ENCODE measurements at regions not wholly inside any gene's neighbourhood (a gene's known extent, or its start where the extent isn't known, plus 50 kb on each side); places are given as distances from the start of the nearest gene placed in this dataset.

DNA sequence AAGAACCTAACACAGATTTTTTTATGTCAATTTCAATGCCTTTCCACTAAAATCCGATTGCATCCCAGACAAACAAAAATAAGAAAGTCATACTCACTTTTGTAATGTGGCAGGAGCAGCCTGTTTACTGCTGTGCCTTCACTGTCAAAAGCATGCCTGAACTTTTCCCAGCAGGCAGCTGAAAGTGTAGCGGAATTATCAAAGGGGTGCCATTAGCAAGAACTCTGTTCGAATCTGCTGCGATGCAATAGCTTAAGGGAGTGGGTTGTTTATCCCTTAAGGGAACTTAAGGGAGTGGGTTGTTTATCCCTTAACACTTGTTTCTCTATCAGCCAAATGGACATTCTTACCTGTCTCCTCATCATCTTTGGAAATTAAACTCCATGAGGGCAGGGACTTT, 243.5 kb downstream of the PAX3 start:
- POLR2A ChIA-PET = no interaction called here
- no peaks in the 10 kb centered on the region for H3K36me3 Mint-ChIP-seq
- DNase-seq = no peak
- H3K9me3 Mint-ChIP-seq = no peaks in the 10 kb centered on the region
- intact Hi-C loops (cut with micrococcal nuclease) = loop anchor here (5.0 kb wide), 1 partner anchor 257 kb away; no protein-coding TSS in a partner anchor
- H3K4me3 Mint-ChIP-seq = no peak overlapping the region
- no peak overlapping the region for H3K27ac Mint-ChIP-seq
- peaks cover 18% of the 10 kb centered on the region for H3K27me3 Mint-ChIP-seq
- CTCF ChIA-PET = no interaction called here
- no peaks in the 10 kb centered on the region for H3K4me1 Mint-ChIP-seq (ENCODE audit: low read depth)

DNA sequence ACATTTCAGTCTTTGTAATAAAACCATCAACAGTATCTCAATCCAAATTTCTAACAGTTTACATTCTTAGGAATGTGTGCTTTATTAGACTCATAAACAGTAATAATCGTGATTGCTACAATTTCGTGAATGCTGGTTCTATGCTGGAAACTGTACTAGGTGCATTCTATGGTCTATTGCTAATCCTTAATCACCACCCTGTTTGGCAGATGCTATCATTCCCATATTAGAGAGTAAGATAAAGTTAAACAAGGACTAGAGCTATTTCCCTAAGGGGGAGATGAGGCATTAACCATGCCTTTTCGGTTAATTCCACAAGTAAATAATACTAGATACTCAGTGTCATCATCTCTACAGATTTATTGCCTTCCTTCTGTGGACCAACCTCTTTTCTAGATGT, 244.0 kb downstream of the PAX3 start:
- Mint-ChIP-seq H3K9me3 (no peaks in the 10 kb centered on the region), H3K27ac (no peak overlapping the region), H3K4me3 (no peak overlapping the region), H3K36me3 (no peaks in the 10 kb centered on the region), H3K27me3 (peaks cover 18% of the 10 kb centered on the region), H3K4me1 (ENCODE audit: low read depth) (no peaks in the 10 kb centered on the region)
- ChIA-PET CTCF (no interaction called here), POLR2A (no interaction called here)
- DNase-seq = no peak
- intact Hi-C loops (cut with micrococcal nuclease) = loop anchor here (5.0 kb wide), 1 partner anchor 257 kb away; no protein-coding TSS in a partner anchor

DNA sequence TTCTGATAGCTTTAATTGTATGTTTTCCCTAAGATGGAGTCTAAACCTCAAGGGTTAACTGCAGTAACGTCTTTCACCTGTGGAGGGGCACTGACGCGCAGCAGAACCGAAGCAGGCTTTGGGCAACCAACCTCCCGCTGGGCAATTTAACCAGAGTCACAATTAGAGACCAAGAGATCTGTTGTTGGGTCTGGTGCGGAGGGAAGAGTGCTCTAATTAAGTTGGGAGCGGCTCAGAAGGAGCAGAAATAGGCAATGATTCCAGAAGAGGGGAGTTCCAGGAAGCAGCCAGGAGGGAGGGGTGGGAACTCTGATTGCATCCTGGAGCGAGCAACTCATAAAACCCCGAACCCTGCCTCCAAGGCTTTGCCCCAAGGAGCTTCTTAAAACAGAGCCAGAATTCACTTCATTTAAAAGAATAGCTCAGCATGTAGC, 245.8 kb downstream of the PAX3 start:
- ChIA-PET CTCF (interaction anchor here (0.8 to 1.4 kb wide), 3 partner anchors 10 to 14 kb away, joined by 3 read pairs; no protein-coding TSS in a partner anchor), POLR2A (no interaction called here)
- H3K27ac Mint-ChIP-seq = no peak overlapping the region
- no peaks in the 10 kb centered on the region for H3K9me3 Mint-ChIP-seq
- H3K36me3 Mint-ChIP-seq = no peaks in the 10 kb centered on the region
- no peaks in the 10 kb centered on the region for H3K4me1 Mint-ChIP-seq (ENCODE audit: low read depth)
- H3K4me3 Mint-ChIP-seq = no peak overlapping the region
- no peak for DNase-seq
- H3K27me3 Mint-ChIP-seq = peaks cover 20% of the 10 kb centered on the region
- intact Hi-C loops (cut with micrococcal nuclease) = no loop called here

DNA sequence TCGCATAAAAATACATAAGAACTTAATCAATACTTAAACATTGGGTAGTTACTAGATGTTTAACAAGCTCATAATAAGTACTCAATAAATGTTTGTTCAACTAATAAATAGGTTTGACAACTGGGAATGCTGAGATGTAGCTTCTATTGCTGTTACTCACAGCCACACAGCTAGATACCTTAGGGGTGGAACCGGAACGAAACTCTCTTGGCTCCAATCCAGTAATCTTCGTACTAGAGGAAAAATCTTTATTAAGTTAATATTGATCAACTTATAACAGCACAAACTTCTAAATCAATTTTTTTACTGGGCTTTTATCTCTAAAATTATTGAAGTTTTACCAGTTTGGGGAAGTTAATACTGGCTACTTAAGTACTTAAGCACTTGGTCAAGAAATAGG, 247.8 kb downstream of the PAX3 start:
- Mint-ChIP-seq H3K4me1 (ENCODE audit: low read depth) (no peaks in the 10 kb centered on the region), H3K27me3 (peaks cover 20% of the 10 kb centered on the region), H3K9me3 (no peaks in the 10 kb centered on the region), H3K27ac (no peak overlapping the region), H3K4me3 (no peak overlapping the region), H3K36me3 (no peaks in the 10 kb centered on the region)
- POLR2A ChIA-PET = no interaction called here
- CTCF ChIA-PET = no interaction called here
- no peak for DNase-seq
- intact Hi-C loops (cut with micrococcal nuclease) = no loop called here

DNA sequence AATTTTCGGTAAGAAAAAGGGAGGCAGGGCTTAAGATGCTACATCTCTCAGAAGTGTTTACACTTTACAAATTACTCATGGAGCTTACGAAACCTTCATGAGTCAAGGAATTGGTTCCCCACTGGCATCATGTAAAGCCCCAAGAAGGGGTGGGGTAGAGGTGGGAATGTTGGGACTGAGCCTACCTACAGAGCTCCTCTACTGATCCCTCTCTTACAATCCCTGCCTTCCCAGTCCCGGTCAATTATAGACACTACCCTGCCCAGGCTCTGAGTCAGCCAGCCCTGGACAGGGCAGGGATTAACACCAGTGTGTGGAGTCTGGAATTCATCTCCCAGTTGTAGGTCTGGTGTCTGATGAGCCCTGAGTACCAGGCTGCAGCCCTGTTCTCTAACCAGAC, 248.9 kb downstream of the PAX3 start:
- no peak overlapping the region for H3K4me3 Mint-ChIP-seq
- intact Hi-C loops (cut with micrococcal nuclease) = no loop called here
- no peak for DNase-seq
- H3K9me3 Mint-ChIP-seq = no peaks in the 10 kb centered on the region
- H3K4me1 Mint-ChIP-seq (ENCODE audit: low read depth) = no peaks in the 10 kb centered on the region
- ChIA-PET CTCF (no interaction called here), POLR2A (no interaction called here)
- no peaks in the 10 kb centered on the region for H3K36me3 Mint-ChIP-seq
- H3K27me3 Mint-ChIP-seq = peaks cover 20% of the 10 kb centered on the region
- no peak overlapping the region for H3K27ac Mint-ChIP-seq

DNA sequence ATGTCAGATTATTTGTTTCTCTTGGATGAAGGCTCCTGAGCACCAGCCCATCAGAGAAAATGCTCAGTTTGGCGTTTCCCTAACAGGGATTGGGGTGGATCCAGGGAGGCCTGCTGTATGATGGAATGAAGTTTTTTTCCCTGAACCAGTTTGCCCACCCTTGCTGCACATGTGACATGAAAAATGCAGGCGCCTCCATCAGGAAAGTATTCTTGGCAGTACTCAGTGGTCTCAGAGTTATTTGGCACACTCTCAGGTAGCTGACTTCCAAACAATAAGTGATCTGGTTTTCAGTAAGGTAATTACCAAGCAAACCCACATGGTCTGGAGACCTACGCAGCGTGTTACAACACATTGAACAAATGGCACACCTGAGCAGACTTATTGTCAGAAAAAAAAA, 254.9 kb downstream of the PAX3 start:
- Mint-ChIP-seq H3K27ac (no peak overlapping the region), H3K4me3 (no peak overlapping the region), H3K9me3 (no peaks in the 10 kb centered on the region), H3K27me3 (peaks cover 1% of the 10 kb centered on the region), H3K36me3 (no peaks in the 10 kb centered on the region), H3K4me1 (ENCODE audit: low read depth) (no peaks in the 10 kb centered on the region)
- ChIA-PET CTCF (interaction anchor here (1.5 to 1.6 kb wide), 2 partner anchors 9 to 12 kb away, joined by 3 to 4 read pairs; no protein-coding TSS in a partner anchor), POLR2A (no interaction called here)
- no peak for DNase-seq
- intact Hi-C loops (cut with micrococcal nuclease) = no loop called here

DNA sequence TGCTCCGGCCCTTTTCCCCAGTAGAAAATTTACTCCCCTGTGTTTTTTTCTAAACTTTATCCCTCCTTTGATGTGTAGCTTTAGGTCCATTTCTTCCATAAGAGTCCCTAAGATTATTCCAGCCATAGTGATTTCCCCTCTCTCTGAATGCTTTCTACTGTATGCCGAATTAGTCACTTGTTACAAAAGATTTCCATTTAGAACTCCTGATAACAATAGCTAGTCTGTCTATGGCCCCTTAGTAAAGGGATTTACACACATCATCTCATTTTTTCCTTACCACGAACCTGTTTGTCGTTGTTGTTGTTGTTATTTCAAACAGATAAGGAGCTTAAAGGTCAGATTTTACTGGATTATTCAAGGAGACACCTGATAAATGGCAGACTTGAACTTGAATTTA, 256.1 kb downstream of the PAX3 start:
- intact Hi-C loops (cut with micrococcal nuclease) = no loop called here
- POLR2A ChIA-PET = no interaction called here
- H3K4me1 Mint-ChIP-seq (ENCODE audit: low read depth) = no peaks in the 10 kb centered on the region
- no peak overlapping the region for H3K4me3 Mint-ChIP-seq
- CTCF ChIA-PET = interaction anchor here (0.9 to 1.6 kb wide), 3 partner anchors 10 to 18 kb away, joined by 3 to 4 read pairs (median 3); no protein-coding TSS in a partner anchor
- H3K36me3 Mint-ChIP-seq = no peaks in the 10 kb centered on the region
- H3K27me3 Mint-ChIP-seq = peaks cover 1% of the 10 kb centered on the region
- H3K27ac Mint-ChIP-seq = no peak overlapping the region
- DNase-seq = no peak
- H3K9me3 Mint-ChIP-seq = no peaks in the 10 kb centered on the region

DNA sequence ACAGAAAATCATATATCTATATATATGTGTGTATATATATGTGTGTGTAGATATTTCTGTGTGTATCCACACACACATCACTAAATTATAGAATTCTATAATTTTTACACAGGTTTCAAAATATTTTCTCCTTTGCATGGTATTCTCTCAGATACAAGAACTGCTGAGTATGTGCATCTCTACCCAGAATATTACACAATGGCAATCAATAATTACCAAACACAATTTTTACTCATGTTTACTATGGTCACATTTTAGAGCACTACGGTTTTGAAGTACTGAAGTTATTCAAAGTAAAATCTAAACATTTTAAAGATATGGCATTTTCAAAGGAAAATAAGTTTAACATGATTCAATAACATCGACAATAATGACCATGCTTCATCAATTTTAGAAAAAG, 258.5 kb downstream of the PAX3 start:
- ChIA-PET POLR2A (no interaction called here), CTCF (interaction anchor here (0.9 kb wide), 1 partner anchor 13 kb away, joined by 3 read pairs; no protein-coding TSS in a partner anchor)
- Mint-ChIP-seq H3K27ac (no peak overlapping the region), H3K27me3 (no peaks in the 10 kb centered on the region), H3K4me1 (ENCODE audit: low read depth) (no peaks in the 10 kb centered on the region), H3K4me3 (no peak overlapping the region), H3K9me3 (no peaks in the 10 kb centered on the region), H3K36me3 (no peaks in the 10 kb centered on the region)
- DNase-seq = no peak
- intact Hi-C loops (cut with micrococcal nuclease) = no loop called here

DNA sequence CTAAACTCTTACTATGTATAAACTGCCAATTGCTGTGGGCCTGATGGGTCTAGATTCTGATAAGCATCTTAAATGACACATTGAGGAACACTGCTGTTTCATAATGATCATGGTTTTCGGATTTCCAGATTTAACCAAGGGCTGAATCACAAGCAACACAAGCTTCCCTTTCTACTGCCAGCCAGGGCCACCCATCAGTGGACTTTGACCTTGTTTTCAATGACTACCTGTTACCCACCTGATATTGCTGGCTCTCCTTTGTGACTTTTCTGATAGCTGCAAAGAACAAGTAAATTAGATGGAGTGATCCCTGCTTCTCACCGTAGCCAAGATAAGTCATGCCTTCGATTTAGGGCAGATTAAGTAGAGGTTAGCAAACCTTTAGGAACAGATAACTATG, 259.0 kb downstream of the PAX3 start:
- Mint-ChIP-seq H3K36me3 (no peaks in the 10 kb centered on the region), H3K4me1 (ENCODE audit: low read depth) (no peaks in the 10 kb centered on the region), H3K27ac (no peak overlapping the region), H3K9me3 (no peaks in the 10 kb centered on the region), H3K4me3 (no peak overlapping the region), H3K27me3 (no peaks in the 10 kb centered on the region)
- CTCF ChIA-PET = interaction anchor here (0.9 kb wide), 1 partner anchor 14 kb away, joined by 3 read pairs; no protein-coding TSS in a partner anchor
- DNase-seq = no peak
- POLR2A ChIA-PET = no interaction called here
- intact Hi-C loops (cut with micrococcal nuclease) = no loop called here

DNA sequence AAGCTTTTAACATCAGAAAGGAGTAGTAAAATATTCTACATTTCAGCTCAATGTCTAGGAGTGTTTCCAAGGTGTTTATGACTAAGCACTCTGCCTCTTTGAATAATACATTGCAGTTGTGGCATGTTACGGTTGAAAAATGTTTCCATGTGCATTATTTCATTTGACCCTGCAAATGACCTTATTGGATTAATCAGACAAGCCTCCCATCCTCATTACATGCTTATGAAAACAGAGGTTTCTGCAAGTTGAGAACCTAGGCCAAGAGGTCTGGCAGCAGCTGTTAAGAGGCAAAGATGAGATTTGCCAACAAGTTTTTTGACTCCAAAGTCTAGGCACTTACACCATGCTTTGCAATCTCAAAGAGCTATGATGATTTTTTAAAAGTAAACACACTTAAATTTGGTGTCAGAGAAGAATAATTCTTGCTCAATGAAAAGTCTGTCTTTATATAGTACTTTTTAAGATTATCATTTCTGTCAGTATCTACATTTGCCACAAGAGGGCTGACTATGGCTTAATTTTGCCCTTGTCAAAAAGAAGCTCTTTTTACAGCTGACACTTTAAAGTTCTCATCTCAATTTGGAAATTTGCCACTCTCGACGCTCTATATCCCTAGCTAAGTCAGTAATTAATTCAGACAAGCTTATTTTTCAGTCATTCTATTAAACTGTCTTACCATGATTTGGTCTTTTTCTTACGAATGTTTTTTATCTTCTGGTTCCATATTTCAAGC, 260.6 kb downstream of the PAX3 start:
- no peaks in the 10 kb centered on the region for H3K36me3 Mint-ChIP-seq
- H3K27me3 Mint-ChIP-seq = no peaks in the 10 kb centered on the region
- no peak for DNase-seq
- ChIA-PET POLR2A (no interaction called here), CTCF (interaction anchor here (1.1 to 1.5 kb wide), 2 partner anchors 12 to 15 kb away, joined by 3 to 6 read pairs; no protein-coding TSS in a partner anchor)
- intact Hi-C loops (cut with micrococcal nuclease) = no loop called here
- no peaks in the 10 kb centered on the region for H3K4me1 Mint-ChIP-seq (ENCODE audit: low read depth)
- no peaks in the 10 kb centered on the region for H3K9me3 Mint-ChIP-seq
- no peak overlapping the region for H3K27ac Mint-ChIP-seq
- no peak overlapping the region for H3K4me3 Mint-ChIP-seq

DNA sequence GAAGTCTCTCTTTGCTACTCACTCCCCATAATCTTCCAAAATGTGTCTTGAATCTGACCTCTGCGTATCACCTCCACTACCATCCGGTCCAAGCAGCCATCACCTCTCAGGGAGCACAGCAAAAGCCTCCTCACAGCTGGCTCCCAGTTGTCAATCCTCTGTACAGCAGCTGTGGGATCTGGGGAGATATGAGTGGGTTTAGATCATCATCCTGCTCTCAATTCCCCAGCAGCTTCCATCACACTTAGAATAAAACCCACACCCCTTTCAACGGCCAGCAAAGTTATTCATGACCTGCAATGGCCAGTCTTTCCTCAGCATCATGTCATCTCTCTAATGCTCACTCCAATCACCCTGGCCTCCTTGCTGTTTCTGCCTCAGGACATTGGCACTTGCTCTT, 261.6 kb downstream of the PAX3 start:
- ChIA-PET POLR2A (no interaction called here), CTCF (no interaction called here)
- no peak for DNase-seq
- H3K27ac Mint-ChIP-seq = no peak overlapping the region
- H3K4me3 Mint-ChIP-seq = no peak overlapping the region
- no peaks in the 10 kb centered on the region for H3K9me3 Mint-ChIP-seq
- no peaks in the 10 kb centered on the region for H3K27me3 Mint-ChIP-seq
- H3K36me3 Mint-ChIP-seq = no peaks in the 10 kb centered on the region
- H3K4me1 Mint-ChIP-seq (ENCODE audit: low read depth) = no peaks in the 10 kb centered on the region
- intact Hi-C loops (cut with micrococcal nuclease) = no loop called here

DNA sequence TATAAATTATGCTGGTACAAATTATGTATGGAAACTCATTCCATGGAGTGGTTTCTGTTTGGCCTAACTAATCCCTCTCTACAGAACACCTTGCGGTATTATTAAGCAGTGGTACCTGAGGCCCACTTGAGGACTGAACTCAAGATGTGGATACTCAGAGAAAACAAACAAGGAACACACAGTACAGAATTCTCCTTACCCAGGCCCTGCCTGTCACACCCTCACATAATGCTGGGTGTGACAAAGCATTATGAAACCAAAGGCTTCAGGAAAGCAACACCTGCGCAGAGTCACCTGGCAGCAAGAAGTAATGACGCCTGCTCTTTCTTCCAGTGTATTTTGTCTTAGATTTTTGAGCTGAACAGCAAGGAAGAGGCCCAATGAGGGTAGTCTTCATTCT, 264.7 kb downstream of the PAX3 start:
- Mint-ChIP-seq H3K27ac (no peak overlapping the region), H3K27me3 (no peaks in the 10 kb centered on the region), H3K36me3 (no peaks in the 10 kb centered on the region), H3K9me3 (no peaks in the 10 kb centered on the region), H3K4me3 (no peak overlapping the region), H3K4me1 (ENCODE audit: low read depth) (no peaks in the 10 kb centered on the region)
- POLR2A ChIA-PET = no interaction called here
- intact Hi-C loops (cut with micrococcal nuclease) = no loop called here
- CTCF ChIA-PET = no interaction called here
- DNase-seq = no peak

DNA sequence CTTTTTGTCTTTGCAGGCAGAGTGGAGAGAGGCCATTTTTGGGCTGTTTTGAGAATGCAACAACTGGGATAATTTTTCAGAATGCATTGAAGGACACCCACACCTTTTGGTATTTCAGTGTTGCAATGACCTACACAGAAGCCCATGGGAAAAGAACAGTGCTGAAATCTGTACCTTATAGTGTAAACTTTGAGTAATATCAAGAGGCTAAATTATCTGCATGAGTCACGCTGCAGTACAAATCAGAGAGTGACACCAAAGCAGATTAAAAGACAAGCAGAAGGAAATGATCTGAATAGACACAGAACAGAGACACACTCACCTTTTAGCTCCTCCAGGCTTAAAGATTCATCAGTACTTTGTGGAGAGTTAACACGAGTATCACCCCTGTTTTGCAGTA, 265.3 kb downstream of the PAX3 start:
- no peak for DNase-seq
- H3K4me3 Mint-ChIP-seq = no peak overlapping the region
- intact Hi-C loops (cut with micrococcal nuclease) = no loop called here
- no peaks in the 10 kb centered on the region for H3K4me1 Mint-ChIP-seq (ENCODE audit: low read depth)
- H3K27me3 Mint-ChIP-seq = no peaks in the 10 kb centered on the region
- H3K27ac Mint-ChIP-seq = no peak overlapping the region
- ChIA-PET POLR2A (no interaction called here), CTCF (no interaction called here)
- no peaks in the 10 kb centered on the region for H3K9me3 Mint-ChIP-seq
- no peaks in the 10 kb centered on the region for H3K36me3 Mint-ChIP-seq
